Brain microvascular endothelial cell (primary cell): ENCODE measurements at regions not wholly inside any gene's neighbourhood (a gene's known extent, or its start where the extent isn't known, plus 50 kb on each side); places are given as distances from the start of the nearest gene placed in this dataset.

Experiments
- DNase-seq: peaks from one replicate; pipeline ENCODE4 v3.0.0-alpha.2; 2020
- H3K27ac ChIP-seq: fragments of 250-450 bp; sonication (Bioruptor Pico); 2 replicates; pipeline ENCODE4 v1.5.1; 2020; ENCODE audit warnings: mild to moderate bottlenecking, moderate library complexity
- H3K27me3 ChIP-seq: fragments of 250-450 bp; sonication (Bioruptor Pico); replicated peaks from 2 replicates; pipeline ENCODE4 v1.5.1; 2020; ENCODE audit warnings: mild to moderate bottlenecking
- H3K36me3 ChIP-seq: fragments of 250-450 bp; sonication (Bioruptor Pico); replicated peaks from 2 replicates; pipeline ENCODE4 v1.5.1; 2020; ENCODE audit warnings: mild to moderate bottlenecking
- H3K4me3 ChIP-seq: 2 replicates; pipeline ENCODE4 v1.5.1; 2011; ENCODE audit warnings: low read depth, mild to moderate bottlenecking, control low read depth, low read length, moderate library complexity
- in situ Hi-C: cut with HindIII; loops from 2 replicates; pipeline ENCODE4 v1.10.0; 2017; ENCODE audit warnings: low sequenced_read_pairs, low pct_ligation_motif_present
- TF ChIP-seq, protein P1 (sequence below): IDR thresholded peaks from 2 replicates; pipeline ENCODE4 v1.5.1; 2011; ENCODE audit warnings: low read depth, mild to moderate bottlenecking, moderate library complexity, low read length, control low read depth, inconsistent platforms; ENCODE audit errors: missing control alignments

DNA sequence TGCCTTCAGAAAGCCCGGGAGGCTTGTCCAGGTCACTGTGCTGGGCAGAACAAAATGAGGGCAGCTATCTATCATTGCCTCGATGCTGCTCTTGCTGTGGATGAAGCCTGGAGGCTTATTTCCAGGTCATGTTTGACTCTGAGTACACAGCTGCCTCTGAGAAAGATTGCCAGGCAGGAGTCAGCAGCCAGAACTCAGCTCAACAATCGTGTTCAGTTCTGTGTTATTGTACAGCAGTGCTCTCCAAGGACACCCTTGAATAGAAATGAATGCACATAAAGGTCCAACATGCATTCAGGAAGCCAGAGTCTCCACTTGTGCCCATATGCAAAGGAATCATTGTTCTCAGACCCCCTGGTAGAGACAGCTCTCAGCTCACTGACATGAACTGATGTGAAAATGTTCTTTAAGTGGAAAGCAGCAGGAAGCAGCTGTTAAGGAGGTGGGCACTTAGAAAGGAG lies 61.7 kb upstream of the ZFR start:
- TF ChIP-seq, protein P1, sequence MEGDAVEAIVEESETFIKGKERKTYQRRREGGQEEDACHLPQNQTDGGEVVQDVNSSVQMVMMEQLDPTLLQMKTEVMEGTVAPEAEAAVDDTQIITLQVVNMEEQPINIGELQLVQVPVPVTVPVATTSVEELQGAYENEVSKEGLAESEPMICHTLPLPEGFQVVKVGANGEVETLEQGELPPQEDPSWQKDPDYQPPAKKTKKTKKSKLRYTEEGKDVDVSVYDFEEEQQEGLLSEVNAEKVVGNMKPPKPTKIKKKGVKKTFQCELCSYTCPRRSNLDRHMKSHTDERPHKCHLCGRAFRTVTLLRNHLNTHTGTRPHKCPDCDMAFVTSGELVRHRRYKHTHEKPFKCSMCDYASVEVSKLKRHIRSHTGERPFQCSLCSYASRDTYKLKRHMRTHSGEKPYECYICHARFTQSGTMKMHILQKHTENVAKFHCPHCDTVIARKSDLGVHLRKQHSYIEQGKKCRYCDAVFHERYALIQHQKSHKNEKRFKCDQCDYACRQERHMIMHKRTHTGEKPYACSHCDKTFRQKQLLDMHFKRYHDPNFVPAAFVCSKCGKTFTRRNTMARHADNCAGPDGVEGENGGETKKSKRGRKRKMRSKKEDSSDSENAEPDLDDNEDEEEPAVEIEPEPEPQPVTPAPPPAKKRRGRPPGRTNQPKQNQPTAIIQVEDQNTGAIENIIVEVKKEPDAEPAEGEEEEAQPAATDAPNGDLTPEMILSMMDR, result no peak
- Histone ChIP-seq H3K27me3 (peaks cover 1% of the 10 kb centered on the region), H3K36me3 (no peaks in the 10 kb centered on the region), H3K27ac (no peak overlapping the region), H3K4me3 (no peak overlapping the region)
- no peak for DNase-seq
- in situ Hi-C loops, result no loop called here

- Histone ChIP-seq H3K27ac (no peak overlapping the region), H3K4me3 (no peak overlapping the region), H3K27me3 (peaks cover 4% of the 10 kb centered on the region), H3K36me3 (no peaks in the 10 kb centered on the region)
- in situ Hi-C loops, result no loop called here
- TF ChIP-seq, protein P1, result no peak
- no peak for DNase-seq
These were observed 61.2 kb upstream of the ZFR start for GRCh38 chr5:32505756-32506155.

- Histone ChIP-seq H3K36me3 (no peaks in the 10 kb centered on the region), H3K27ac (no peak overlapping the region), H3K27me3 (peaks cover 4% of the 10 kb centered on the region), H3K4me3 (no peak overlapping the region)
- TF ChIP-seq, protein P1, result no peak
- peak; percentile 81 for DNase-seq
- in situ Hi-C loops, result no loop called here
These were observed 60.6 kb upstream of the ZFR start for GRCh38 chr5:32504989-32505596.

GRCh38 chr5:32504329-32504988 lies 59.9 kb upstream of the ZFR start:
- Histone ChIP-seq H3K27ac (no peak overlapping the region), H3K4me3 (no peak overlapping the region)
- in situ Hi-C loops, result no loop called here

GRCh38 chr5:32503261-32503660 lies 58.7 kb upstream of the ZFR start:
- TF ChIP-seq, protein P1, result no peak

More at GRCh38 chr5:32504329-32504988, 59.9 kb upstream of the ZFR start:
- no peak for DNase-seq
- no peaks in the 10 kb centered on the region for H3K36me3 ChIP-seq
- TF ChIP-seq, protein P1, result no peak
- peaks cover 4% of the 10 kb centered on the region for H3K27me3 ChIP-seq

More at GRCh38 chr5:32503261-32503660, 58.7 kb upstream of the ZFR start:
- in situ Hi-C loops, result no loop called here
- H3K4me3 ChIP-seq, result no peak overlapping the region
- H3K27me3 ChIP-seq, result peaks cover 4% of the 10 kb centered on the region
- H3K36me3 ChIP-seq, result no peaks in the 10 kb centered on the region
- no peak overlapping the region for H3K27ac ChIP-seq
- no peak for DNase-seq
